NCI-H2196 (cell line): ENCODE measurements at regions not wholly inside any gene's neighbourhood (a gene's known extent, or its start where the extent isn't known, plus 50 kb on each side); places are given as distances from the start of the nearest gene placed in this dataset.

Experiments
- DNase-seq: peaks from one replicate; lab custom pipeline; 2025; ENCODE audit not compliant: unreplicated experiment; lab: John Stamatoyannopoulos, UW

DNA sequence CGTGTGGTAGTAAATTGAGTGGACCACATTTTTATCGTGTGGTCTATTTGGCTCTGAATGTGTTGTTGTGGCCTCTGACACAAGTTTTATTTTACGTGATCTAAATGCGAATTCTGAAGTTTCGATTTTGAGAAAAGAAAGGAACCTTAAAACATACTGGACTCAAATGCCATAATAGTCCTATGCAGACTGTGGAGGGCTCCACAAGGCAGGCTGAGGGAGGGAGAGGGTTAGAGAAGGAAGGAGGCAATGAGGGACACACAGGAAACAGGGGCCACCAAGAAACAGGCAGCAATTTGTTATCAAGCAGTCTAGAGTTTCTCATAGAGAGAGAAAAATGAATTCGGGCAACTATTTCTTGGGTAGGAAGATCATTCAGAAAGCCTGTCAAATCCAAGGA is 110.4 kb upstream of the SEMA6A start:
- no peak for DNase-seq

DNA sequence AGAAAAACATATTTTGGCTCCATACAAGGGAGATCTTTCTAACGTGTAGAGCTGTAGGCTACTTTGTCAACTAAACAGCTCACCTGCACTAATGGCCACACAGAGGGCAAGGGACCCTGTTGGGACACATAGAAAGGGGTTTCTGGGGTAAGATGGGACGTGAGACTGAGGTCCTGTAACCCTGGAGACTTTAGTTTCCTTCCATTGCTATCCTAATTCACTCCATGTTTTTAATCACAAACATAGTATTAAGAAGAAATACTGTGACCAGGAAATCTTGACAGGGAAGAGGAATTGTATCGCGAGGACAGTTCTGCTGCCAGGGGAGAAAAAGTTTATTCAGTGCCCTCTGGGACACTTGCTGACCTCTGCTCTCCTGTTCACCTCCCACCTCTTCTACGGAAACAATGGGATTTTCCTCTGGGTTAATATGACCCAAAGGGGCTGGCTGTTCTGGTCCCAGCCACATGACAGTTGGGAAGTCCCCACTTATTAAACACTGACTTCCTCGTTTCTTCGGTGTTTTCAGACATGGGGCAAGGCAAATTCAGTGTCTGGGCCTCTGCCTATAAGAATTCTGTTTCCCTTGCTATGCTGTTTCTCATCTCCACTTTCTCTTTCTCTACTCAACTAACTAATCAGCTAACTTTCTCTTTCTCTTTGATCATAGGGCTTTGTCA is 106.9 kb upstream of the SEMA6A start:
- no peak for DNase-seq

DNA sequence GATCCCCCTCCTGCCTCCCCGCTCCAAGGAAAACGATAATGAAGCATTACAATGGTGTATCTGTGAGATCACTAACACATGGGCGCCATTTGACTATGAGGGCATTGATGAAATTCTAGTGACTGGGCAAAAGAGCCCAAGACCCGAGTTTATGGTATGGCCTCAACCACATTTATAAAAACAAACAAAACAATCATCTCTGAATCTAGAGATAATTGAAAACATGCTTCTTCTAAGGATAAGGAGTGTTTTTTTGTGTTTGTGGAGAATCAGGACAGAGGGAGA is 100.9 kb upstream of the SEMA6A start:
- no peak for DNase-seq

DNA sequence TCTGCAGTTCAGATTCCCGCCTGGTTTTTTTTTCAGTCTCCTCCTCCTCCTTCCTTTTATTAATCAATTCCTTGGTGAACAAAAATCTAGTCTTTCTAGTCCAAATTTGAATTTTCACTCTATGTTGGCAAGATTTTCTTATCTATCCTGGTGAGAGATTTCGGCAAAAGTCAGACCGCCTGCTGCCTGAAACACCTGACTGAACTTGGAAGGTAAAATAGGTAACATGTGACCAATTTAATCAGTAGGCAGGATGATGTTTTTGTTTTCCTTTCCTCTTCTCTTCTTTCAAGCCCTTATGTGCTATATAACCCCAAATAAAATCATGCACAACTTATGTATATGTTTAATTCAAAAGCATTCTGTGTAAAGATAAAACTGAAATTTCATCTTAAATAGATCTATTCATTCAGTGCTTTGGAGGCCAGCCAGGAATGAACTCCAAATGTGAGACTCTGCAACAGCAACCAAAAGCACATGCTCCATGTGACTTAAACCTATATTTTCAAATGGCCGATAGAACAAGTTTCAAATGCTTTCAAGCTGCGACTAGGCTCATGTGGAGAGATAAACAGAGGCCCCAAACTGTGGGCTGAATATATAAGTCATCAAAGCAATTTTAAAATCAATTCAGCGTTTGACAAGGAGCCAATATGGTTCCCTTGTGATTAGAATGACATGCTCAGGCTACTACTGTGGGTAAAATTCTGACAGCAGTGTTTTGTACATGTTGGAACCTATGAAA is 100.4 kb upstream of the SEMA6A start:
- DNase-seq: no peak

DNA sequence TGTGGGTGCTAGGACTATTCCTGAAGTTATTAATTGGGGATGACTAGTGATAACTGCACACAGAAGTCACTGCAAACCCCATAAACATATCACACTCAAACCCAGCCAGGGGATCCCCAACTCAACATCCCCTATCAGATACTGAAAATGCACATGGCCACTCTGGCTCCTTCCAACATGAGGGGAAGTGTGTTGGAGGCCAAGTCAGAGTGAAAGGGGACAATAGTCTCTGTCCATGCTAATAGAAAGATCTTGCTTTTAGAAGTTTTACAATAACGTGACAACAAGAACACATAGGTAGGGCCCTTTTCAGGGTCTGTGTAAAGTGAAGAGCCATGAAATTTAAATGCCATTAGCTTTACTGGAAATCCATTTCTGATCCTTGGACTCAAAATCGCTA is 98.8 kb upstream of the SEMA6A start:
- DNase-seq: no peak

DNA sequence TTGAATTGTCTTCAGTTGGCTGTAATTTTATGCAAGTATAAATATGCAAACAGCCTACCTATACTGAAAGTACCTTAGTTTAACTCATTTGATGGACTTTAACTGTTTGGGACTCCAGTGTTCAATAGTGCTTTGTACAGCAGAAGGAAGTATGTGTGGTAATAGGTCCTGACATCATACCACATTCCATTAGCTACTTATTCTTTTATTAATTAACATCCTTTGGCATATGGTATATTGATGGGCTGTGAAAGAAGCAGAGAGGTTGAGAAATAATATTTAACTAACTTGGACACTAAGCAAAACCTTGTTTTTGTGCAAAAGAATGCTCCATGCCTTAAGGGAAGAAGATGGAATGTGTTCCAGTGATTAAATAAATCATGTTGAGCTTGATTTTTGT is 97.6 kb upstream of the SEMA6A start:
- DNase-seq: no peak

DNA sequence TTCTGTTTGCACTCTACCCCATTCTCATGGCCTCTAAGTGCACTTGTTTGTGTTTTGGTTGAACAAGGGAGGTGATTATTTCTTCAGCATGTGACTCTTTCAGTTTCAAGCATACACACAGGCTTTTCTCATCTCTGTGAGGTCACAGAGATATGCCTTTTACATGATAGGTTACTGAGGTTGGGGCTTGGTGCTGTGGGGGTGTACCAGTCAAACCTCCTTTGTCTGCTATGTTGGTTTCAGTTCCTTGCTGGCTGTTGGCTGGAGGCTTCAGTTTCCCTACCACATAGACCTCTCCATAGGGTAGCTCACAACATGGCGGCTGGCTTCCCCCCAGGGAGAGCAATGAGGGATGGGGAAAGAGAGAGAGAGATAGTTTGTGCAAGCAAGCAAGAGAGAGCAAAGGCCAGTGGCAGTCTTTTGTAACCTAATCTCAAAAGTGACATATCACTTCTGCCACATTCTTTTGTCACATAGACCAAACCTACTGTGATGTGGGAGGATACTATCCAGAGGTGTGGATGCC is 96.7 kb upstream of the SEMA6A start:
- no peak for DNase-seq

DNA sequence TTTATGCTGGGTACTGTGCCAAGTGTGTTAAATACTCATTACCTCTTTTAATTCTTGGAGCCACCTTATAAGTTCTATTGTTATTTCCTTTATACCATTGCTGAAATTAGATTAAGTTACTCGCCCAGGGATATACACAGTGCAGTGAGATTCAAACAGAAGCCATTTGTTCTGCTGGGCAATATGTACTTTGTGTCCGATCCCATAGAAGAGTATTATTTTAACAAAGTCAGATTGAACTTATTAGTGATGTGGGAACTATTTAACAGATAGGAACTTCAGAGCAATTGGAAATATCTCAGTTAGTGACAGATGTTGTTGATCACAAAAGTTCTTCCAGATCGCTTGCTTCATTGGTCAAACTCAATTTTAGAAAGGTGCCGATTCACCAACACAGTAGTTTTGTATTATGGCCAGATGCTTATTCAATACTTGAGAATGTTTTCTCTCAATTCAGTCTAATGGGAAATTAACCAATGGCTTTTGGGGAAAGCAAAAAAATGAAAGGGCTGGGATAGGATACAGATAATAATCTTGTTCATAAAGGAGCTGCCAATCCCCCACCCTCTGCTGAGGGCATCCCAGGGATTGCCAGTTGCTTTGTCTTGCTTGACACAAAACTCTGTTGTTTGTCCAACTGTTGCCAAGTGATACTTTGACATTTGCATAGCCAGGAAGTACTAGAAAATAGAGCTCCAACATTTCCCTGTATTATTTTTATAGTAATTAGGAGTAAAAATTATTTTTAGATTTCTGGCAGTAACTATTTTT is 94.8 kb upstream of the SEMA6A start:
- DNase-seq: no peak

DNA sequence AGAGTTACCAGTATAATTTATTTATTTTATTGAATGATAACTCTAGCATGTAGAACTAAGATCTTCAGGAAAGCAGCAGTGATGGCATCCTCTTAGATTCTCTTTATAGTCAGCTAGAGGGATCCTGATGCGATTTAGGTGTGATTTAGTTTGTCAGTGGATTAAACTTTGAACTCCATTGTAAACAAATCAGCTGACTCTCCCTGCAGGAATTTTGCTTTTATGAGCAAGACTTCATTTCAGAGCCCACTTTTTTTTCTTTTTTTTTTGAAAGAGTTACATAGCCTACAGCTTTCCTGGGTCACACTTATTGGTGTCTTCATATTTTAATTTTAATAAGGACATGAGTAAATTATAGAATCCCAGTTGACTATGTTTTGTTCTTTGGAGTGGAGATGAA is 93.8 kb upstream of the SEMA6A start:
- no peak for DNase-seq

DNA sequence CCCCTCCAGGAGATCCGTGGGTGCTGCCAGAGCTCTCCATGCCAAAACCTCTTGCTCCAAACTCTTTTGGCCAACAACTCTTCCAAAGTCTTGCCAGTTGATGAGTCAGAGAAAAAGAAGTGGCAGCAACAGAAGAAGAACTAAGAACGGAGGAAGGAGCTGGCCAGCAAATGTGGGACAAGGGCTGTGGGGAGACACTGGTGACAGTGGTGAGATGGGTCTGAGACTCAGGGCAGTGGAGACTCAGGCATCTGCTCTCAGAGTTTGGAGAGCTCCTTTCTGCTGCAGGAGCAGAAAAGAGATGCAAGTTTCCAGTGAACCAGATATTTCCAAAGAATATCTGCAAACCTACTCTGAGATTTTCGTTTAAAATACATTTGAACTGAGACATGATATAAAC is 92.3 kb upstream of the SEMA6A start:
- DNase-seq: no peak

DNA sequence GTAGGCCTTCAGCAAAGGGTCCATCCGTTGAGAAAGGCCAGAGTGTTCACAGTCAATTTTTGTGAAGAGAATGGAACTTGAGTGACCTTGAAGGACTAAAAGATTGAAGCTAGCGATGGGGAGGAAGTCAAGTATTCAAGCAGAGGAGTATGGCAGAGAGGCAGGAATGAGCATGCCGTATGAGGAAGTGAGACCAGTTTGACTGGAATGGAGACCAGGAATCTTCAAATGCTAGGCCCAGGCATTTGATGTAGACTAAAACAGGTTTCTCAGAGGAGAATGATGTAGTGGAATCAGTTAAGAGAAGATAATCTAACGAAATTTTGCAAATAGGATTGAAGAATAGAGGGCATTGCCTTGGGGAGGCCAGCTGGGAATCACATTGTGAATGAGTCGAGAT is 90.4 kb upstream of the SEMA6A start:
- no peak for DNase-seq

DNA sequence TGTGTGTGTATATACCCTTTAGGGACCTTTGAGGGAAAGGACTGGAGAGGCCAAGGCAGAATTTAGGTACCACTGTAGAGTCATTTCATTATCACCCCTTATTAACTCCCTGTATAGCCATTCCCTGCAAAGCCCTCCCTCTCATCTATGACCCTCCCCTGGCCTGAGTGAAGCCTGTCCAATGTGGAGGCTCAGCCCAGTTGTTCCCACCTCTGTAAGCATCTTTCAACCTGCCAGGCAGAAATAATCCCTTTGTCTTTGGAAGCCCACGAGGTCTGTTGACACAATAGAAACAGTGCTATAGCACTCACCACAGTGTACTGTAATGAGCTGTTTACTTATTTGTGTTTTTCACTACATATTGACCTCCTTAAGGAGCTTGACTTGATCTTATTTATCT is 88.5 kb upstream of the SEMA6A start:
- no peak for DNase-seq

DNA sequence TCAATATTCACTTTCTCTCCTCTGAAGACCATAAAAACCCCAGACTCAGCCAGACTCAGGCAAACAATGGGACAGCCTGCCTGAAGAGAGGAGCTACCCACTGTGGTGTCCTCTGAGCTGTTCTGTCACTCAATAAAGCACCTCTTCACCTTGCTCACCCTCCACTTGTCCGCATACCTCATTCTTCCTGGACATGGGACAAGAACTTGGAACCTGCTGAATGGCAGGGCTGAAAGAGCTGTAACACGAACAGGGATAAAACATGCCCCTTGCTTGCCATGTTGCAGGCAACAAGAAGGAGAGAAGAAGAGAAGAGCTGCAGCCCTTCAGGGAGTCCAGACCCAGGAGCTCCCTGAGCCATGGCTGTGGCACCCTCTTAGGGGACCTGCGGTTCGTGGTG is 86.8 kb upstream of the SEMA6A start:
- no peak for DNase-seq

DNA sequence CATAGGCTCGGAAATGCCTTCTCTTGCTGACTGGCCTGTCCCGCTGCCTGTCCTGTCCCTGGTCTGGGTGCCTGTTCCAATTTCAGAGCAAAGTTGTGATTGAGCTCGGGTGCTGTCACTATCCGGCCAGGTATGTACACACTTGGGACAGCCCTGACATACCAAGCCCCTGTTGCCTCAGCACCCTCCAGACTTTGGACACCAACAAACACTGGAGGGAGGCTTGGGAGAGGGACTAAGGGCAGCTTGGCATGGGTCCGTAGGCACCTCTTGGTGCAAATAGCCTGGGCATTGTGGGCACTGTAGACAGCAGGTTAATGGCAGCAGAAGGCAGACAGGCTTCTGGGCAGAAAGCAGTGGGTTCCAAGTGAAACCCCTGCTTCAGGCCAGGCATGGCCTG is 86.3 kb upstream of the SEMA6A start:
- no peak for DNase-seq

DNA sequence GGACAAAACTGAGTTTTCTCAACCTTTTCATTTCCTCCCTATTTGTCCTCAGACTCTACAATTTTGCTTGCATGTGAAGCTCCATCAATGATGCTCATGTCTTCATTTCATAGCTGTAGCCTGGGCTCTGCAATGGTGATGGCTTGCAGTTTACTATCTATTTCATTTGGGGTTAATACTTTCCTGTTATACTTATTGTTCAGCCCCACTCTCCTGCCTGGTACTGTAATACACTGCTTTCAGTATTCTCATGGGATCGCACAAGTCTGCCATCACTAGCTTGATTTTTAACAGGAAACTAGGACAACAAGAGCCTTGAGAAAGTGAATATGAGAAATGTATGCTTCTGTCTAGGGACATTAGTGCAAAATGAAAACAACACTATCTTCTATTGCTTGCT is 84.2 kb upstream of the SEMA6A start:
- DNase-seq: no peak

DNA sequence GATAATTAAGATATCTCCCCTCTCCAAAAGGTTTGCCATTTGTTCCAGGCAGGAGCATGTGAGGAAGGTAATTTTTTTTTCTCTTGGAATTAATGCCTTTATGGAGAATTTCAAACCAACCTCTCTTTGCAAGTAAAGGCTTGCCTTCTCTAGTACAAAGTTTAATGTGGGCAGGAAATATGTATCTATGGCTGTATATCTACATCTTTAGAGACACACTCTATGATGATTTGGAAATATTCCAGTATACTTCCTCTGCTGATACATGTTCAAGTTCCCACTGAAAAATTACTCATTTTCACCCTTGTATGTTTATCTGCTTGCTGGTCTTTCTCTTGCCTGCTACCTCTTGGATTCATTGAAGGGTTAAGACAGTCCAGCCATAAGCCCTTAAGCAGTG is 83.5 kb upstream of the SEMA6A start:
- no peak for DNase-seq

DNA sequence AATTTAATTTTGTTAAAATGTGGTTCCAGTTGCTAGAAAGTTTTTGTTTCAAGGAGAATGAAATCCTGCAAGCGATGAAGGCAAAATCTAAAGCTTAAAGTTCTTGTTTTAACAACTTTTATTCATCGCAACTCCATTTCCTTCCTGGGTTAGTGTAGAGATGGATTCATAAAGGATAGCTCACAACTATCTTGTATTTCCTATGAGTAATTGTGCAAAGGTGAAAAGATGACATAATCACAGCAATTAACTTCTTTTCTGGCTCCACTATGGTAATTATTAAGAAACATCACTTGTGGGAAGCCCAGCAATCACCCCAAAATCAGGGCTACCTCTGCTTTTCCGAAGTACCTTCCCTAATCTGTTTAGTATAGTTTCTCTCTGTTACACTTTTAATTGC is 80.8 kb upstream of the SEMA6A start:
- DNase-seq: no peak

DNA sequence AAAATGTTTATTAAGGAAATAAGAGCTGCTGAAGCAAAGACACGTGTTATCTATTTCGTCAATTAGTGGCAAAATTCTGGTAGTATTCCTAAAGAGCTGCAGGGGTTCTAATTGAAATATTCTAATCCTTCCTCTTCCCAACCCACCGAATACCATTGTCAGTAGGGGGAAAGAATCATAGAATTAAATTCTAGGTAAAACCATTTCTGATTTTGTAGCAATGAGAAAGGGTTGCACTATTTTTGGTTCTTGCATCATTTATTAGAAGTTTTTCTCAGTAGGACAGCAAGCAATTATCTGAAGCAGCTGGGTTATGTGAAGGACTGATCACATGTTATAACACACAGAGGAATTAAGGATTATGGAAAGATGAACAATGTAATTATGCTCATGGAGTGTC is 80.3 kb upstream of the SEMA6A start:
- no peak for DNase-seq

DNA sequence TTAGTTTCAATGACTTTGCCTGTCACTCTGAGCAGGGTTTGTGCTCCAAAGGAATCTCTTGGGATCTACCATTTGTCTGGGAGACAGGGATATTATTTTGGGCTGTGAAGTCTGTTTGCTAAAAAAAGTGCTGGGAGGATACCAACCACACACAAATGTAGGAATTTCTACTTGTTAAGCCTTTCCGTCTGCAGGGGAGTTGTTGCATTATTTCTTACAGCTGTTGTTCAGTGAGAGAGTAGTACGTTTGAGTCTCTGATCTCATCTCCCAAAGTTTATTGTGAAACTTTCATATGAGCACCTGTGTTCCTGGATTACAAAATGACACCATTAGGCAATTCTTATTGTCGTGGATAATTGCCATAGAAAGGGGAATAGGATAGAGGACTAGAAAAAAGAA is 78.3 kb upstream of the SEMA6A start:
- no peak for DNase-seq

DNA sequence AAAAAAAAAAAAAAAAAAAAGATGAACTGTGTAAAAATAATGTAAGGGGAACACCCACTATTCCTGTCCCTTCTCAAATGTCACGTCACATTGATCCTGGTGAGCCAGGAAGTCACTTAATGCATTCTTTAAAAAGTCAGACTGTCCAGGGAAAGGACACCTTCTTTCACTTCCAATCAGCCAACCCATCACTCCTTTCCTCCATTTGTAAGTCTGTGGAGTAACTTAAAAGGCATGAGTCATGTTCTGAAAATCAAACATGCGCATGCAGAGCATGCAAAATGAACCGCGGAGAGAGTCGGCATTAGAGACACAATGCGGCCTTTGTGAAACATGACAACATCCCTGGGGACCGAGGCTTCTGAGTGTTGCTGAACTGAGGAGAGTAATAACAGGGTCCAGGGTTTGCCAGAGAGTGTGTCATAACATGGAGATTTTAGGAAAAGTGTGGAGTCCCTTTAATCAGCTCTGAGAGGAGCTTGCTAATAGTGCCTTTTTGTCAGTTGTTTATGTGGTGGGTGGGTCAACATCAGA is 77.6 kb upstream of the SEMA6A start:
- no peak for DNase-seq

DNA sequence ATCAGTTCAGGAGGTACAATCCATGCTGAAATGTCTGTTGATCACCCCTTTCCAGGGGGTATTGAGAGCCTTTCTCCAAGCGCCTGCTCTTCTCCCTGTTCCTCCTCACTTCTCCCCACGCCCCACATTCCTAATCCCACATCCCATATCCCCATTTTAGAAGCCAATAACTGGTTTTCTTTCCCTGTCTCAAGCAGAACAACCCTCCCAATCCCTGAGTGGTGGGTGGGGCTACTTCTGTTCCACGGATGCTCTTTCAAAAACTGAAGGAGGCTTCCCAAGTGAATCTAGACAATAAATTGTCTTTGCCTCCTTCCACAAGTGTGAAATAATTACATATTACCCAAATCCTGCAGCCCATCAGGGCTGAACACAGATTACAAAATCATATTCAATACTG is 77.0 kb upstream of the SEMA6A start:
- no peak for DNase-seq

DNA sequence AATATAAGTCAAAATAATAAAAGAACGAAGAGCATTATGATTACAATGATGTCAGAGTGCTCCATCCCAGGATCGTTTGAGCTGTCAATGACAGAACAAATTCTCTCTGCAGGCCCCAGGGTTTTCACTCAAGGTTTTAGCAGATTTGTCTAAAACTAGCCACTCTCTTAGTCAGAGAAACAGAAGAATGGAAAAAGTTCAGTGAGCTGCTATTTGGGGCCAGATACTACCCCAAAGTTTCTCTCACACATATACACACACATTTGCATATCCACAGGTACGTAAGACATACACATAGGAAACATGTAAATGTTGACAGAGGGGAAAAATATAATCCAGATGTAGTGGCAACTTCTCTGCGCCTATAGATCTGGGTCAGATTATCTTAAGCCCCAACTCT is 76.3 kb upstream of the SEMA6A start:
- DNase-seq: no peak
